HG02759 (cell line): ENCODE measurements at regions not wholly inside any gene's neighbourhood (a gene's known extent, or its start where the extent isn't known, plus 50 kb on each side); places are given as distances from the start of the nearest gene placed in this dataset.
"Not testable (repeated sequence)": the region's sequence is repeated elsewhere in the genome, so short reads cannot be mapped to it uniquely, and the experiment has no call there.

ENCODE experiments used
- ATAC-seq: cut with Tn5 transposase; IDR thresholded peaks from one replicate; pipeline ENCODE4 v1.9.1; 2021; ENCODE audit warnings: mild to moderate bottlenecking, moderate library complexity; ENCODE audit not compliant: unreplicated experiment

DNA sequence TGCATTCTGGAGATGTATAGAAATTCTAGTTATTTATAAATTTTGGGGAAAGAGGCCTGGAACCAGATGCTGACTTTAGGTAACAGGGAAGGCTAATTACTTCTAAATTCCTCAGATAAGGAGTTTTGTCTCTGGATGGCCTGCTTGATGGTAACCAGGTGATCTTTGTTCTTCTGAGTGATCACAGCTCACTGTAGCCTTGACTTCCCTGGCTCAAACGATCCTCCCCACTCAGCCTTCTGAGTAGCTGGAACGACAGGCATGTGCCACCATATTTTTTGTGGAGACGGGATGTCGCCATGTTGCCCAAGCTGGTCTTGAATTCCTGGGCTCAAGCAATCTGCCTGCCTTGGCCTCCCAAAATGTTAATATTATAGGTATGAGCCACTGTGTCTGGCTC lies 54.4 kb upstream of the MSH6 start:
- ATAC-seq: no peak

DNA sequence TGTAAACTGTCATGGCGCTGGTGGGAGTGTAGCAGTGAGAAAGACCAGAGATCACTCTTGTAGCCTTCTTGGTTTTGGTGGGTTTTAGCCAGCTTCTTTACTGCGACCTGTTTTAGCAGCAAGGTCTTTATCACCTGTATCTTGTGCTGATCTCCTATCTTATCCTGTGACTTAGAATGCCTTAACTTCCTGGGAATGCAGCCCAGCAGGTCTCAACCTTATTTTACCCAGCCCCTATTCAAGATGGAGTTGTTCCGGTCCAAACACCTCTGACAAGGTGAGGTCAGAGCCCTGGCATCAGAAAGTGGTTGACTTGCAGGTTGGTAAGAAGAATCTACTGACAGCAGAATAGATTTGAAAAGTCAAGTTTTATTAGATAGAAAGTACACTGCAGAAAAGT lies 55.0 kb upstream of the MSH6 start:
- ATAC-seq: no peak

DNA sequence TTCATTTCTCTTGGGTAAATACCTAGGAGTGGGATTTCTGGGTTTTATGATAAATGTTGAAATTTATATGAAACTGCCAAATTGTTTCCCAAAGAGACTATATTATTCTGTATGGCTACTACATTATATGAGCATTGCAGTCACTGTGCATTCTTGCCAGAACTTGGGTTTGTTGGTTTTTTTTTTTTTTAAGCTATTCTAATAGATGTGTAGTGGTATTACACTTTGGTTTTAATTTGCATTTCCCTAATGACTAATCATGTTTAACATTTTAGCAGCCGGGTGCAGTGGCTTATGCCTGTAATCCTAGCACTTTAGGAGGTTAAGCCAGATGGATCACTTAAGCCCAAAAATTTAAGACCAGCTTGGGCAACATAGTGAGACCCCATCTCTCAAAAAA lies 56.0 kb upstream of the MSH6 start:
- not testable (repeated sequence) for ATAC-seq

DNA sequence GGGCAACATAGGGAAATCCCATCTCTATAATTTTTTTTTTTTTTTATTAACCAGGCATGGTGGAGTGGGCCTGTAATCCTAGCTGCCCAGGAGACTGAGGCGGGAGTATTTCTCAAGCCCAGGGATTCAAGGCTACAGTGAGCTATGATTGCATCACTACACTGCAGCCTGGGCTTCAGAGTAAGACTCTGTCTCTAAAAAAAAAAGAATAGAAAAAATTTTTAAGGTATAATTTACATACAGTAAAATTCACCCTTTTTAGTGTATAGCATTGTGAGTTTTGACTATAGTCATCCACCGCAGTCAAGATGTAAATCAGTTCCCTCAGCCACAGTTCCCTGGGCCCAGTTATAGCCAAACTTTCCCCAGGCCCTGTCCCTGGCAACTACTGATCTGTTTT lies 57.1 kb upstream of the MSH6 start:
- ATAC-seq: no peak

DNA sequence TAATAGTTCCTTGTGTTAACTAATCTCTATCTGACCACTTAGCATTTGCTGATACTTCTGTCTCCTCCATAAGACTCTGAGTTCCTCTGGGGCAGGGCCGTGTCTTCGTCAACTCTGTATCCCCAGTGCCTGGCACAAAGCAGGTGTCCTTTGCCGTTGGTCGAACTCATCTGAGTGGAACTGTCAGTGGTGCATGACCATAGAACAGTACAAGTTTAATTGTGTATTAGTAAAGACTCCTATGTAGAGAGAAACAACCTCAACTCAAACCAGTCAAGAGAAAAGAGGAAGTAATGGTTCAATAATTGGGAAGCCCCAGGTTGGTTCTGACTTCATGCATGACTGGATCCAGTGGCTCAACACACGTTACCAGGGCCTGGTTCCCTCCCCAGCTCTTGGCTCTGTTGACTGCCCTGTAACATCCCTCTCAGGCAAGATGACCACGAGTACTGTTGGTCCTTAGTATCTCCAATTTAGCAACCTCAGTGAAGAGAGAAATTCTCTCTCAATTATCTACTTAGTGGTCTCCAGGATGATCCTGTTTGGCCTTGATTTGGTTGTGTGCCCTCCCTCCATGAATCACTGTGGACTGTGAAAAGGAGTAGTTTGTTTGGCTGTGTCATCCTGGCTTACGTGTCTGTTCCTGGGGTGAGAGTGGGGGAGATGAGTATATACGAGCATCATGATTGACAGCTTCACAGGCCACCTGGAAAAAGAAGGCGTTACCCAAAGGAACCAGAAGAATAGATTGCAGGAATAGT lies 58.5 kb upstream of the MSH6 start:
- peak; percentile 90 for ATAC-seq

DNA sequence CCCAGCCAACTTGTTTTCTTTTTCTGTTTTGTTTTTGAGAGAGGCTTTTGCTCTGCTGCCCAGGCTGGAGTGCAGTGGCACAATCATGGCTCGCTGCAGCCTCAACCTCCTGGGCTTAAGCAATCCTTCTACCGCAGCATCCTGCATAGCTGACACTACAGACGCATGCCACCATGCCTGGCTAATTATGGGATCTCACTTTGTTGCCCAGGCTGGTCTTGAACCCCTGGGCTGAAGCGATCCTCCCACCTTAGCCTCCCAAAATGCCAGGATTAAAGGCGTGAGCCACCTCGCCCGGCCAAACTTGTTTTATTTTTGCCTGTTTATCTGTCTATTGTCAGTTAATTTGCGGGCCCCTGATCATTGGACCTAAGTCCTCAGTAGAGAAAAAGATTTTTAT lies 61.6 kb upstream of the MSH6 start:
- no peak for ATAC-seq

DNA sequence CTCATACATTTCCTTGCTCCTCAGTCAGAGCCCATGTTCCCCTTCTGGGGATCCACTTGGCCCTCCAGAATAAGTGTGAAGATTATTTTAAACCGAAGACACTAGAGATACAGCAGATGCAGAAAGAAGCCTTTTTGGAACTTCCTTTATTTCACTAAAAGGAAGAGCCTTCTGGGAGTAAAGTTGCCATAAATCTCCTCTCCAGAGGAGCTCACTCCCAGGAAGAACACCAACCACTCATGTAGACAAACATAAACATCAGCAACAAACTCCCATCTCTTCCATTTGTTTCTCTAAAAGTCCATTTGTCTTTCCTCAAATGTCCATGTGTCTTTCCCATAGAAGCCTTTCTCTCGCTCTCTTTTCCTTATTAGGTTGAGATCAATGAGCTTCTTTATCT lies 62.4 kb upstream of the MSH6 start:
- ATAC-seq: no peak

DNA sequence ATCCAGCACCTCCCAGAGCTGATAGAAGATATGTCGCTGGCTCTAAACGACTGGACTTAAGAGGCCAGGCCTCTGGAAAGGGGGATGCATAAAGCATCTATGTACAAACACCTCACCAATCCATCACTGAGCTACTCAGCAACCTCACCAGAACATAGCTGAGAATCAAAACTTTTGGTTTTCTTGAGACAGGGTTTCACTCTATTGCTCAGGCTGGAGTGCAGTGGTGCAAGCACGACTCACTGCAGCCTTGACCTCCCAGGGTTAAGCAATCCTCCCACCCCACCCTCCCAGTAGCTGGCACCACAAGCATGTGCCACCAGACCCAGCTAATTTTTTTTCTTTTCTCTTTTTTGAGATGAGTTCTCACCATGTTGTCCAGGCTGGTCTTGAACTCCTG lies 62.9 kb upstream of the MSH6 start:
- ATAC-seq: no peak

DNA sequence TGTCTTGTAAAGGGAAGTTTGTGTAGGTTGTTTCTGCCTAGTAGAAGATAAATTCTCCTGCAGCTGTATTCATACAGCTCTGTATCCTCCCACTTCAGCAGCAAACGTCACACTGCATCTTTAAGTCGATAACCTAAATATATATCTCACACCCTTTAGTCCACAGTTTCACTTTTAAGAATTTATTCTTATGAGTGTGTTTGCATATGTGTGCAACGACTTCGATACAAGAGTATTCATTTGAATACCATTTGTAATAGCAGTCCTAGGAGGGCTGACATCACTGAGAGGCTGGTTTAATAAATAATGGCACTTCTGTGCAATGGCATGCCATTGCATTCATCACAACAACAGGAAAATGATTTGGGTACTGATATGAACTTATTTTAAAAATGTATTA lies 63.8 kb upstream of the MSH6 start:
- peak; percentile 66 for ATAC-seq

DNA sequence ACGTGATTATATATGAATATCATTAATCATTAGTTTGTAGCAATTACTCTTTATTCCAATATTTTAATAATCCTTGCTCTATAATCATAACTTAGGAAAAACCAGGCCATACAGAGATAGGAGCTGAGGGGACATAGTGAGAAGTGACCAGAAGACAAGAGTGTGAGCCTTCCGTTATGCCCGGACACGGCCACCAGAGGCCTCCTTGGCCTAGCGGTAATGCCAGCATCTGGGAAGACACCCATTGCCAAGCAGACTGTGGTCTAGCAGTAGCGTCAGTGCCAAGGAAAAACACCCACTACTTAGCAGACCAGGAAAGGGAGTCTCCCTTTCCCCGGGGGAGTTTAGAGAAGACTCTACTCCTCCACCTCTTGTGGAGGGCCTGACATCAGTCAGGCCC lies 66.6 kb upstream of the MSH6 start:
- not testable (repeated sequence) for ATAC-seq

DNA sequence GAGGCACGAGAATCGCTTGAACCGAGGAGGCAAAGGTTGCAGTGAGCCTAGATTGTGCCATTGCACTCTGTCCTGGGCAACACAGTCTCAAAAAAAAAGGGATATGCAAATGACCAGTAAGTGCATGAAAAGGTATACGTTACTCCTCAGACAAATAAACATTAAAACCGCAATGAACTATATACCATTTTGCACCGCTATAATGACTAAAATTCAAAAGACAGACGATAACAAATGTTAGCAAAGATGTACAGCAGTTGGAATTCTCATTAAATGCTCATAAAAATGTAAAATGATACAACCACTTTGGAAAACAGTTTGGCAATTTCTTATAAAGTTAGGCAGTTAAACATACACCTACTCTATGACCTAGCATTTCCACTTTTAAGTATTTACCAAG lies 67.4 kb upstream of the MSH6 start:
- no peak for ATAC-seq

DNA sequence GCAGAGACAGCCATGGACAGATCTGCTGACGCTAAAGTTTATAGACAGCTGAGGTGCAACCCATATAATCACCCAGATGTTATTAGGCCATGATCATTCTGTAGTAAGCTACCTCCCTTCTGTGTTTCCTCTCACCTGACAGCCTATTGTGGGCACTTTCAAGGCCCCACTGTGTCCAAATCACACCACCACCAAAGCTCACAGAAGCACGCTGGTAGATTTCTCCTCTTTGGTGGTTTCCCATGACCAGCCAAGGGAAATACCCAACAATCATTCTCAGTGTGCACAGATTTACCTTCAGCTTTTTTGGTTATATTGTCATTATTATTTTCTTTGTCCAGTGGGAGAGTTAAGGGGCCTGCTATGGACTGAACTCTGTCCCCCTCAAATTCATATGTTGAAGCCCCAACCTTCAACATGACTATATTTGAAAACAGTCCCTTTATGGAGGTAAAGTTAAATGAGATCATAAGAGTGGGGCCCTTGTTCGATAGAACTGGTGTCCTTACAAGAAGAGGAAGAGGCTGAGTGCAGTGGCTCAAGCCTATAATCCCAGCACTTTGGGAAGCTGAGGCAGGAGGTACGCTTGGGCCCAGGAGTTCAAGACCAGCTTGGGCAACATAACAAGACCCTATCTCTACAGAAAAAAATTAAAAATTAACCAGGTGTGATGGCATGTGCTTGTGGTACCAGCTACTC lies 74.0 kb upstream of the MSH6 start:
- ATAC-seq: peak; percentile 95

DNA sequence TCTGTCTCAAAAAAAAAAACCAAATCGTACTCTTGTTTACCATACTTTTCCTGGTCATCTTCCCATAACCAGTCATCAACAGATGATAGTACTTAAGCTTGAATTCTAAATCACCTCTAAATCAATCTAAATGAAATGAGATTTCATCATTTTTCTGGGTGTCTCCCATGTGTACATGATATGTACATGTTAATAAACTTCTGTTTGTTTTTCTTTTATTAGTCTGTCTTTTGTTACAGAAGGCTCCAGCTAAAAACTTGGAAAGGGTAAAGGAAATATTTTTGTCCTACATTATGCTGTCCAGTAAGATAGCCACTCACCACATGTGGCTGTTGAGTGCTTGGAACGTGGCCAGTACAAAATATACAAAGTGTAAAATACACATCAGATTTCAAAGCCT lies 78.7 kb upstream of the MSH6 start:
- ATAC-seq: no peak

DNA sequence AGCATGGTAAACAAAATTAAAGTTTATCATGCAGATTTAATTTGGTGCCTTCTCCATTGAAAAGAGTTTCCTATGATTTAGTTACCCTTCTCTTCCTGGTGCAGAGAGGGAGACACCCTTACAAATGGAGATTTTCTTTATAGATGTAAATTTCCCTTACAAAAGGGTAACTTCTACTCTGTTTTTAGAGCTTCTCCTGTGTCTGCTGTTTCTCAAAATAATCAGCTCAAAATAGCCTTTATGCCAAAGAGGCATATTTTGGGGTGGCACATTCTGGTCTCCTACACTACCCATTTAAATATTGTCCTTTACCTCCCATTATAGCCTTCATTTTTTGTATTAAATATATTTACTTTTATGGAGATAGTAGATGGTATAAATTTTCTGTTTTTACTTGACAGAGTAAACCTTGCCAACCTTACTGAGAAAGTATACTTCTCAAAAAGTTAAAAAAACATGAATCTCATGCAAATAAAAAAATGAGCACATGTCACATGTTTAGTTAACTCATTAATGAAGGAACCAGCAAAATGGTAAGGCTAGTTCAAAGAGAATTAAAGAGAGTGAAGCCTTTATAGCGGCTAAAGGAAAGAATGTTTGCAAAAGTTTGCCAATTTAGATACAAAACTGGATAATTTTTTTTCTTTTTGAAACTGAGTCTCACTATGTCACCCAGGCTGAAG lies 83.3 kb upstream of the MSH6 start:
- no peak for ATAC-seq

DNA sequence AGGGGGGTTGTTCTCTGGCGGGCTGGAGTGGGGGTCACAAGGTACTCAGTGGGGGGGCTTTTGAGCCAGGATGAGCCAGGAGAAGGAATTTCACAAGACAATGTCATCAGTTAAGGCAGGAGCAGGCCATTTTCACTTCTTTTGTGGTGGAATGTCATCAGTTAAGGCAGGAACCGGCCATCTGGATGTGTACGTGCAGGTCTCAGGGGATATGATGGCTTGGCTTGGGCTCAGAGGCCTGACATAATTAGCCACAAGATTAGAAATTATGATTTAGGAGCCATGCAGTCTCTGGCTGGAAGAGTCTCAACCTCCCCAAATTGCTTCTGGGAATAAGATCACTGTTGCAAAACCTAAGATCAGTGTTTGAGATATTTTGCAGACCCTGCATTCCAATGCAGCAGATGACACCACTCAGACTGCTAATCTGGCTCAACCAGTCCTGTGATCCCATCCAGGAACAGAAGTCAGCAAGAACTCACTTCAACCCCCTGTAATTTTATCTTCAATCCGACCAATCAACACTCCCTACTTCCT lies 84.4 kb upstream of the MSH6 start:
- not testable (repeated sequence) for ATAC-seq

DNA sequence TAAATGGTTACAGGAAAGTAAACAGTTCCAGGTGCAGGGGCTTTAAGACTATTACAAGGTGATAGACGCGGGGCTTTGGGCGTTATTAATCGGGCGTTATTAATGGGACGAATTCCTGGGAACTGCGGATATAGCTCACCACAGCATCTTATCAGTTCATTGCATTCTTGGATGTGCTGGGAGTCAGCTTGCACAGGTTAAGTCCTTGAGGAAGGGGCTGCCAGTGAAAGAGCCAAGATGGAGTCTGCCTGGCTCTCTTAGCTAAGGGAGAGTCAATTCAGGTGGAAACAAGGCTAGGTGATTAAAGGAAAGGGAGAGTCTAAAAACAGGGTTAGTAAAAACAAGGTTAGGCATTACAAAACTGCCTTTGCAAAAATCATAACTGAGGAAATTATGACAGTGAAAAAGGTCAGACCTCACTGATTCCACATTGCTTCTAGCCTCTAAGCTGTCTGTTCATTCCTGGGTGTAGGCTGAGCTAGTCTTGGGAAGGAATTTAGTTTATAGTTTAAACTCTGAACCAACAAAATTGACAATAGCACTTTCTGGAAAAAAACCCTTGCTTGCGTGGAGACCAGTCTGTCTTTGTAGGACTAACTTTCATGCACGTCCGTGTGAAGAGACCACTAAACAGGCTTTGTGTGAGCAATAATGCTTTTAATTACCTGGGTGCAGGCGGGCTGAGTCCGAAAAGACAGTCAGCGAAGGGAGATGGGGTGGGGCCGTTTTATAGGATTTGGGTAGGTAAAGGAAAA lies 85.1 kb upstream of the MSH6 start:
- not testable (repeated sequence) for ATAC-seq

DNA sequence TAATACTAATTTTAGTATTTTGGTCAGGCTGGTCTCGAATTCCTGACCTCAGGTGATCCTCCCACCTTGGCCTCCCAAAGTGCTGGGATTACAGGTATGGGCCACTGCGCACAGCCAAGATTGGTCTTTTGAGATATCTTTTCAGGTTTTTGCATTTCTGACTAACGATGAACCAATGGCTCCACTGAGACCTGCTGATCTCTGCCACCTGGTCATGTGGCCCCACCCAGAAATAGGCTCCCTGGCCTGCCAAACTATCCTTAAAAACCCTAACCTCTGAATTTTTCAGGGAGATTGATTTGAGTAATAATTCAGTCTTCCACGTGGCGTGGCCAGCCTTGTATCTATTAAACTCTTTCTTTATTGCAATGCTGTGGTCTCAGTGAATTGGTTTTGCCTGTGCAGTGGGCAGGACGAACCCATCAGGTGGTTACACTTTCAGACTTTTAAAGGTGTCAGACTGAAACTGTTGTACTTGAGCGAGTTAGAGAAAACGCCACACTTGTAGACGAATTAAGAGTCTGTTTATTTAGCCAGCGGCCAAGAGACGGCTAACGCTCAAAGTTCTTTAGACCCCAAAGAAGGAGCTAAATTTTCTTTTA lies 85.8 kb upstream of the MSH6 start:
- peak; percentile 81 for ATAC-seq

DNA sequence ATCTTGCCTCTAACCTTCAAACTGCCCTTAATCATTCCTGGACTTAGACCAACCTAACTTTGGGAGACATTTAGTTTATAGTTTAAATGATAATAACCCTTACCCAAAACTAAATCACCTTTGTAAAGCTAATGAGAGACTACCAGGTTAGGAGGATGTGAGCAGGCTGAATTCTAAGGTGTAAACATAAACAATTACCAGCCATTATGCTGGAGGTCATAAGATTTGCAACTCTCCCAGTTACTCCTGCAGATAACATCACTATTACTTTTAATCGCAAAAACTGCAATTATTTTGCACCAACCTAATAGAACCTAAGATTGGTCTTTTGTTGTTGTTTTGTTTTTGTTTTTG lies 86.5 kb upstream of the MSH6 start:
- no peak for ATAC-seq

DNA sequence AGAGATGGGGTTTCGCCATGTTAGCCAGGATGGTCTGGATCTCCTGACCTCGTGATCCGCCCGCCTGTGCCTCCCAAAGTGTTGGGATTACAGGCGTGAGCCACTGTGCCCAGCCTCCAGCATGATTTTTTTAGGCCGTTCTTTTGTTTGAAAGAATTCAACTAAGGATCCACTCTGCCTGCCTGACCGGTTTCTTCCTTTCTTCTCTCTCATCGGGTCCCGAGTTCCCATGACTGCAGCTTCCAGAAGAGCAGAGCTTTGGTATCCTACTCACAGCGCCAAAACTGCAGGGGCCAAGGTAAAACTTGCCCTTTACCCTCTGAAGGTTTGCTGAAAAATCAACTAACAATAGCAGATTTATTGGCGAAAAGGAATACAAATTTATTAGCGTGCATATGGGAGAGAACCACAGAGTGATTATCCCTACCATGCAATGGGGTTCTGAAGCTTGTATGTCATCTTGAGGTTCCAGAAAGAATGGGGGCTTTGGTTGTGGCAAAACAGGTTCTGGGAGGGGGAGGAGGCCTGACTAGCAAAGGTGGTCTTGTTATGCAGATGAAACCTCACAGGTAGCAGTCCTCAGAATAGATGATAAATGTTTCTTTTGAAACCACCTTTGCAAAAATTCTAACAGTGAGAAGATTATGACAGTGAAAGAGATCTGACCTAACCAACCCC lies 87.0 kb upstream of the MSH6 start:
- no peak for ATAC-seq

DNA sequence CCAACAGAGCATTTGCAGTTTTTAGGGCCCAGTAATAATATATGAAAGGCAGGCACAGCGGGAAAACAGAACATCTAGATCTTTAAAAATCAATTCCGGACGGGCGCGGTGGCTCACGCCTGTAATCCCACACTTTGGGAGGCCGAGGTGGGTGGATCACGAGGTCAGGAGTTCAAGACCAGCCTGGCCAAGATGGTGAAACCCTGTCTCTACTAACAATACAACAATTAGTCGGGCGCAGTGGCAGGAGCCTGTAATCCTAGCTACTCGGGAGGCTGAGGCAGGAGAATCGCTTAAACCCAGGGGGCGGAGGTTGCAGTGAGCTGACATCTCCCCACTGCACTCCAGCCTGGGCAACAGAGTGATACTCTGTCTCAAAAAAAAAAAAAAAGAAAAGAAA lies 88.5 kb upstream of the MSH6 start:
- ATAC-seq: not testable (repeated sequence)
